ENCODE measurements at regions not wholly inside any gene's neighbourhood (a gene's known extent, or its start where the extent isn't known, plus 50 kb on each side); places are given as distances from the start of the nearest gene placed in this dataset.

DNA sequence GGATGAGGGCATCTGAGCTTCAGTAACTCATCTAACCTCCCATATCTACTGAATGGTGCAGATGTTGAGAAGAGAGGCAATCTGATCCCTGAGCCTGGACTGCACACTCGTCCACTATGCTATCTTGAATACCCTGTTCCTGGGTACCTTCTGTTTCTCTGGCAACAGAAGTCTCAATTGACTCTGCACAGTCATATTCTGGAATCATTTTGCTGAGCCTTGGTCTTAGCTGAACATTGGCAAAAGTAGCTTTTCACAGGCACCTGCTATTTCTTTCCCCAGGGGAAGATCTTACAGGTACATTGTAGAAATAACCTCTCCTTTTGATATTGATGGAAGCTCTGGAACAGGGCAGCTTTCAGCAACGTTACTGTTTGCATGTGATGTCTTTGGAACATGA, 161.5 kb upstream of the GPR101 start:
- TF ChIP-seq, protein P1, sequence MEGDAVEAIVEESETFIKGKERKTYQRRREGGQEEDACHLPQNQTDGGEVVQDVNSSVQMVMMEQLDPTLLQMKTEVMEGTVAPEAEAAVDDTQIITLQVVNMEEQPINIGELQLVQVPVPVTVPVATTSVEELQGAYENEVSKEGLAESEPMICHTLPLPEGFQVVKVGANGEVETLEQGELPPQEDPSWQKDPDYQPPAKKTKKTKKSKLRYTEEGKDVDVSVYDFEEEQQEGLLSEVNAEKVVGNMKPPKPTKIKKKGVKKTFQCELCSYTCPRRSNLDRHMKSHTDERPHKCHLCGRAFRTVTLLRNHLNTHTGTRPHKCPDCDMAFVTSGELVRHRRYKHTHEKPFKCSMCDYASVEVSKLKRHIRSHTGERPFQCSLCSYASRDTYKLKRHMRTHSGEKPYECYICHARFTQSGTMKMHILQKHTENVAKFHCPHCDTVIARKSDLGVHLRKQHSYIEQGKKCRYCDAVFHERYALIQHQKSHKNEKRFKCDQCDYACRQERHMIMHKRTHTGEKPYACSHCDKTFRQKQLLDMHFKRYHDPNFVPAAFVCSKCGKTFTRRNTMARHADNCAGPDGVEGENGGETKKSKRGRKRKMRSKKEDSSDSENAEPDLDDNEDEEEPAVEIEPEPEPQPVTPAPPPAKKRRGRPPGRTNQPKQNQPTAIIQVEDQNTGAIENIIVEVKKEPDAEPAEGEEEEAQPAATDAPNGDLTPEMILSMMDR (IDR thresholded peaks at IDR 0.05) = no peak
- TF ChIP-seq EP300 (IDR thresholded peaks at IDR 0.05) (no peak), POLR2A (IDR thresholded peaks at IDR 0.05; ENCODE audit: low read depth) (no peak)
